Testis (tissue), 2 donors: ENCODE measurements at regions not wholly inside any gene's neighbourhood (a gene's known extent, or its start where the extent isn't known, plus 50 kb on each side); places are given as distances from the start of the nearest gene placed in this dataset.

Source experiments
- CTCF ChIP-seq, 3 experiments: fragments of 450-650 bp in 2 of 3; fragments of 200-600 bp in 1 of 3; sonication (generic) in 1 of 3; IDR thresholded peaks; one replicate each; pipeline ENCODE4 v1.5.1; 2016 to 2019; ENCODE audit warnings: antibody characterized with exemption in 3 of 3, mild to moderate bottlenecking in 2 of 3, moderate library complexity in 1 of 3
- POLR2A ChIP-seq: fragments of 450-650 bp; IDR thresholded peaks from one replicate; pipeline ENCODE4 v1.6.1; 2017; ENCODE audit warnings: antibody characterized with exemption, mild to moderate bottlenecking, moderate library complexity

GRCh38 chr11:93074352-93074751, 104.9 kb downstream of the MTNR1B start:
- TF ChIP-seq CTCF (IDR thresholded peaks at IDR 0.05), result no peak
- TF ChIP-seq POLR2A, result no peak
